ENCODE measurements at regions not wholly inside any gene's neighbourhood (a gene's known extent, or its start where the extent isn't known, plus 50 kb on each side); places are given as distances from the start of the nearest gene placed in this dataset.

GRCh38 chr11:45583981-45584566 is 81.3 kb downstream of the CHST1 start:
- no peak for DNase-seq (ENCODE audit: low spot score)
- in situ Hi-C loops (cut with MboI; ENCODE audit: low sequenced_read_pairs, unreplicated experiment) = no loop called here
- TF ChIP-seq CTCF (IDR thresholded peaks at IDR 0.05; ENCODE audit: borderline replicate concordance, control extremely low read depth, extremely low read depth, insufficient read depth, missing control alignments) = no peak

DNA sequence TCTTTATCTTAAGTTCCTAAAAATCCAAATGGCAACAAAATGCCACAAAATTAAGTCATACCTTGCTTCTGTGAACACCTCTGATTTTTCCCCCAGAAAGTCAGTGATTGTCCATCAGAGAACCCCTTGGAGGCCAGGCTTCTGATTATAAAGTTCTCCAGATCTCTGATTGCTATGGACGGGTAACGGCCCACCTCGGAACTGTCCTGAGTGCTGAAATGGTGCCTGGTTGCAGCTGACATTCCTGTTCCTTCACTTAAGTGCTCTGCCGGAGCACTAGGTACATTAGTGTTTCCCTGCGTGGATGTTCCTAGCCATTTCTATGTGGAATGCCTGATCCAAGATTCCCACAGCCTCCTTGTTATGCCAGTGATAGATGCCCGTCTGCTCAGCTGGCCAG is 85.0 kb downstream of the CHST1 start:
- no peak for DNase-seq (ENCODE audit: low spot score)
- in situ Hi-C loops (cut with MboI; ENCODE audit: low sequenced_read_pairs, unreplicated experiment) = no loop called here
- no peak for TF ChIP-seq CTCF (IDR thresholded peaks at IDR 0.05; ENCODE audit: borderline replicate concordance, control extremely low read depth, extremely low read depth, insufficient read depth, missing control alignments)

- no peak for TF ChIP-seq CTCF (IDR thresholded peaks at IDR 0.05; ENCODE audit: borderline replicate concordance, control extremely low read depth, extremely low read depth, insufficient read depth, missing control alignments)
- no peak for DNase-seq (ENCODE audit: low spot score)
- in situ Hi-C loops (cut with MboI; ENCODE audit: low sequenced_read_pairs, unreplicated experiment) = no loop called here
Observed at GRCh38 chr11:45578316-45578715, 87.1 kb downstream of the CHST1 start.

DNA sequence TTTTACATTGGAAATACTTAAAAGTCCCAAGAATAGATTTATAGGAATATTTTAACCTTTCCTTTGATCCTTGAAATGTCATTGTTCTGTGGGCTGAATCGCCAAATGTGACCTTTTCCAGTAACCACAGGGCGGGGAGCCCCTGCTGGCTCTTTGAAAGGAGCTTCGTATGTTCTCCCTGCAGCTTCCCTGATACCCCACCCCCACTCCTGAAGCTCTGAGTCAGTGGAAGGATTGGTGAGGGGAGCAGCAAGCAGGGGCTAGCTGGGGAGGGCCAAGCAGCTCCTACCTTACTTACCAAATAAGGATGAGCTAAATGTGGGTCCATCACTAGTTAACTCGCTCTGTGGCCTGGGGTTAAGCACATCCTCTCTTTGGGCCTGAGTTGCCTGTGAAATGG is 87.7 kb downstream of the CHST1 start:
- in situ Hi-C loops (cut with MboI; ENCODE audit: low sequenced_read_pairs, unreplicated experiment) = no loop called here
- no peak for TF ChIP-seq CTCF (IDR thresholded peaks at IDR 0.05; ENCODE audit: borderline replicate concordance, control extremely low read depth, extremely low read depth, insufficient read depth, missing control alignments)
- DNase-seq (ENCODE audit: low spot score) = no peak

DNA sequence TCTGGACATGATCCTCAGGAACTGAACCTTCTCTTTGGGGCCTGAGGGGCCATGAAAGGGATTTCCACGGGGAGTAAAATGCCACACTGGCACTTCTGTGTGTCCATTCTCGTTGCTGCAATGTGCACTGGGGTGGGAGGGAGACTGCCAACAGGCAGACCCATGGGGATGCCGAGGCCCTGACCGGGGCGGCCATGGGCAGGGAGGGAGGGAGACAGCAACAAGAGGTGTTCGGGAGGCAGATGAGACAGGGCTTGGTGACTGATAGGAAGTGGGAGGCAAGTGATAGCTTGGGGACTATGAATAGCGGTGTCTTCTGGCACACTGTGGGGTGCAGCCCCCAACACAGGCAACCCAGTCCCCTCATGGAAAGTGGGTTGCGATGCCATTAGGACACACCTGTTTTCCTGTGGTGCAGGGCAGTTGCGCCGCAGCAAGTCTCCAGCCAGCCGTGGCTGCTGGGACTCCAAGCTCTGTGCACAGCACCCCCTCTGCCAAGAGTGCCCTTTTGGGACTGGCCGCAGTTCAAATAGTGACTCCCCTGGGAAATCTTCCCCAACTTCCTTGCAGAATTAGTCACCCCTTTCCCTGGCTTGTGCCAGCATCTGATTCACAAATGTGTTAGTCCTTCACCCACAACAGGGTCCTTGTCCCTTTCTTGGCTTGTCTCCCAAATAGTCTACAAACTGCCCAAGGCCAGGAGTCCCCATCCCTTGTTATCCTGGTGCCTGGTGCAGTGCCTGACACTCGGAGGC is 88.8 kb downstream of the CHST1 start:
- no peak for TF ChIP-seq CTCF (IDR thresholded peaks at IDR 0.05; ENCODE audit: borderline replicate concordance, control extremely low read depth, extremely low read depth, insufficient read depth, missing control alignments)
- in situ Hi-C loops (cut with MboI; ENCODE audit: low sequenced_read_pairs, unreplicated experiment) = no loop called here
- no peak for DNase-seq (ENCODE audit: low spot score)

DNA sequence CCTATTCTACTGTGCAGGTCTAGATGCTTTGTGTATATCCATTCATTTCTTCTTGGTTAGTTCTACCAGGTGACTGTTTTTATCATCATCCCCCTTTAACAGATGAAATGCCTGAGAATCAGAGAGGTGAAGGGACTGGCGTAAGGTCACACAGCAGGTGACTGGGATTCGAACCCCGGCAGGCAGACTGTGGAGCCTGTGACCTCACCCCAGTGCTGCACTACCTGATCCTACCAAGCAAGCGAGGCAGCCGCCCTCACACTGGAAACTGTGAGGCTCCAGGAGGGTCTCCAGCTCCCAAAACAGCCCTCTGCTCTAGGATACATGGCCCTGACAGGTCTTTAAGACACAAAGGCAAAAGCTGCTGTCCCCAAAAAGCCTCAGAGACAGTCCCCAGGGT is 91.7 kb downstream of the CHST1 start:
- no peak for TF ChIP-seq CTCF (IDR thresholded peaks at IDR 0.05; ENCODE audit: borderline replicate concordance, control extremely low read depth, extremely low read depth, insufficient read depth, missing control alignments)
- no peak for DNase-seq (ENCODE audit: low spot score)
- in situ Hi-C loops (cut with MboI; ENCODE audit: low sequenced_read_pairs, unreplicated experiment) = no loop called here

Data from GM13976 (cell line).